HG03139 (cell line): ENCODE measurements at regions not wholly inside any gene's neighbourhood (a gene's known extent, or its start where the extent isn't known, plus 50 kb on each side); places are given as distances from the start of the nearest gene placed in this dataset.

Experiments
- ATAC-seq: cut with Tn5 transposase; IDR thresholded peaks from one replicate; pipeline ENCODE4 v1.9.1; 2021; ENCODE audit not compliant: unreplicated experiment

GRCh38 chr5:40390281-40391149, 289.2 kb upstream of the PTGER4 start:
- ATAC-seq, result no peak

- ATAC-seq, result no peak
Observed at GRCh38 chr5:40389591-40389990, 290.1 kb upstream of the PTGER4 start.

- ATAC-seq, result peak; percentile 77
Observed at GRCh38 chr5:40386289-40386688, 293.4 kb upstream of the PTGER4 start.

GRCh38 chr5:40385544-40385943, 294.2 kb upstream of the PTGER4 start:
- ATAC-seq, result no peak

GRCh38 chr5:40384782-40385390, 294.8 kb upstream of the PTGER4 start:
- no peak for ATAC-seq

- ATAC-seq, result peak; percentile 37
Observed at GRCh38 chr5:40383749-40384651, 295.7 kb upstream of the PTGER4 start.

- ATAC-seq, result no peak
Observed at GRCh38 chr5:40381676-40382363, 297.9 kb upstream of the PTGER4 start.

GRCh38 chr5:40381016-40381415, 298.7 kb upstream of the PTGER4 start:
- ATAC-seq, result no peak

- peak; percentile 71 for ATAC-seq
Observed at GRCh38 chr5:40378396-40379177, 301.1 kb upstream of the PTGER4 start.

GRCh38 chr5:40376566-40376965, 303.1 kb upstream of the PTGER4 start:
- no peak for ATAC-seq

- ATAC-seq, result no peak
Observed at GRCh38 chr5:40374853-40375252, 304.9 kb upstream of the PTGER4 start.

GRCh38 chr5:40368200-40368599, 311.5 kb upstream of the PTGER4 start:
- ATAC-seq, result no peak

GRCh38 chr5:40367255-40367654, 312.5 kb upstream of the PTGER4 start:
- ATAC-seq, result no peak

GRCh38 chr5:40365342-40366330, 314.1 kb upstream of the PTGER4 start:
- ATAC-seq, result peak; percentile 60

- ATAC-seq, result no peak
Observed at GRCh38 chr5:40364441-40364840, 315.3 kb upstream of the PTGER4 start.

GRCh38 chr5:40361378-40361777, 318.3 kb upstream of the PTGER4 start:
- ATAC-seq, result no peak

GRCh38 chr5:40360685-40361084, 319.0 kb upstream of the PTGER4 start:
- no peak for ATAC-seq

GRCh38 chr5:40359832-40360231, 319.9 kb upstream of the PTGER4 start:
- no peak for ATAC-seq

- no peak for ATAC-seq
Observed at GRCh38 chr5:40359093-40359492, 320.6 kb upstream of the PTGER4 start.
